A673 (cell line): ENCODE measurements at regions not wholly inside any gene's neighbourhood (a gene's known extent, or its start where the extent isn't known, plus 50 kb on each side); places are given as distances from the start of the nearest gene placed in this dataset.

ENCODE experiments used
- EZH2 ChIP-seq: fragments of 200-600 bp; sonication (generic); IDR thresholded peaks from 2 replicates; pipeline ENCODE4 v1.6.1; 2017; ENCODE audit warnings: borderline replicate concordance, low read depth, mild to moderate bottlenecking, mixed read lengths, antibody characterized with exemption, low read length; ENCODE audit not compliant: poor library complexity, severe bottlenecking
- TF ChIP-seq, protein P1 (sequence below): fragments of 300-800, 200-600 bp; sonication (generic); conservative IDR thresholded peaks from 2 replicates; pipeline ENCODE4 v1.5.1; 2017; ENCODE audit warnings: low read depth, mild to moderate bottlenecking, antibody characterized with exemption, low read length, moderate library complexity, mixed read lengths

DNA sequence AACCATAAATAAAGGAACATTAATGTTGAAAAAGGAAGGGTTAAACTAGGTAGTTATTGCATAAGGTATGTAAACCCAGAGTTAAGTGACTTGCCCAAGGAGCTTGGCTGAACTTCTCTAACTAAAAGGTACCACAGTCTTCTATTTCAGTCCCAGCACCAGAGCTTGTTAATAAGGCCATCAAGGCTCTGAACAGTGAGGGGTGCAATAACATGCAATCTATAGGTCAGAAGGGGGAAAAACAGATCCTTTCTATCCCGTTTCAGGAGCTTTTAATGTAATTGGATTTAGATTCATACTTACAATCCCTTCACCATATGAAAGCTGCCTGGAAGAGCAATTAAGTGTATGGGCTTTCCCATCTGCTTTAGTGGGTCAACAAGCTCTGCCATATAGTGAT, 441.5 kb upstream of the SPRY2 start:
- no peak for TF ChIP-seq EZH2
- TF ChIP-seq, protein P1, sequence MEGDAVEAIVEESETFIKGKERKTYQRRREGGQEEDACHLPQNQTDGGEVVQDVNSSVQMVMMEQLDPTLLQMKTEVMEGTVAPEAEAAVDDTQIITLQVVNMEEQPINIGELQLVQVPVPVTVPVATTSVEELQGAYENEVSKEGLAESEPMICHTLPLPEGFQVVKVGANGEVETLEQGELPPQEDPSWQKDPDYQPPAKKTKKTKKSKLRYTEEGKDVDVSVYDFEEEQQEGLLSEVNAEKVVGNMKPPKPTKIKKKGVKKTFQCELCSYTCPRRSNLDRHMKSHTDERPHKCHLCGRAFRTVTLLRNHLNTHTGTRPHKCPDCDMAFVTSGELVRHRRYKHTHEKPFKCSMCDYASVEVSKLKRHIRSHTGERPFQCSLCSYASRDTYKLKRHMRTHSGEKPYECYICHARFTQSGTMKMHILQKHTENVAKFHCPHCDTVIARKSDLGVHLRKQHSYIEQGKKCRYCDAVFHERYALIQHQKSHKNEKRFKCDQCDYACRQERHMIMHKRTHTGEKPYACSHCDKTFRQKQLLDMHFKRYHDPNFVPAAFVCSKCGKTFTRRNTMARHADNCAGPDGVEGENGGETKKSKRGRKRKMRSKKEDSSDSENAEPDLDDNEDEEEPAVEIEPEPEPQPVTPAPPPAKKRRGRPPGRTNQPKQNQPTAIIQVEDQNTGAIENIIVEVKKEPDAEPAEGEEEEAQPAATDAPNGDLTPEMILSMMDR: no peak
